Right lobe of liver (tissue), 4 donors: ENCODE measurements at regions not wholly inside any gene's neighbourhood (a gene's known extent, or its start where the extent isn't known, plus 50 kb on each side); places are given as distances from the start of the nearest gene placed in this dataset.

Source experiments
- CTCF ChIP-seq, 4 donors: fragments of 200-600 bp in 3 of 4; fragments of 450-650 bp in 1 of 4; IDR thresholded peaks; one replicate each; pipeline versions ENCODE4 v1.5.1 to v1.8.0; 2016 to 2022; ENCODE audit warnings: antibody characterized with exemption in 4 of 4, mild to moderate bottlenecking in 2 of 4
- POLR2A ChIP-seq: fragments of 450-650 bp; IDR thresholded peaks from one replicate; pipeline ENCODE4 v1.6.1; 2017; ENCODE audit warnings: antibody characterized with exemption, mild to moderate bottlenecking
- donor health status: DM: no; HTN: no; CAD: no.
- donor health status: DM: no; HTN: no; CAD: no.
- donor health status: DM: no; HTN: yes; CAD: no.

GRCh38 chr3:34483311-34483887 is 685.0 kb downstream of the PDCD6IP start:
- no peak for TF ChIP-seq CTCF (IDR thresholded peaks at IDR 0.05)
- no peak for TF ChIP-seq POLR2A
